NB4 (cell line): ENCODE measurements at regions not wholly inside any gene's neighbourhood (a gene's known extent, or its start where the extent isn't known, plus 50 kb on each side); places are given as distances from the start of the nearest gene placed in this dataset.

ENCODE experiments used
- CTCF ChIP-seq: IDR thresholded peaks from one replicate; pipeline ENCODE4 v1.5.1; 2012; ENCODE audit warnings: low read depth, low read length
- MAX ChIP-seq: IDR thresholded peaks from 2 replicates; pipeline ENCODE4 v1.6.1; 2011; ENCODE audit warnings: low read depth, low read length
- MYC ChIP-seq: IDR thresholded peaks from 2 replicates; pipeline ENCODE4 v1.6.1; 2011; ENCODE audit warnings: low read depth, low read length
- POLR2A ChIP-seq: IDR thresholded peaks from 2 replicates; pipeline ENCODE4 v1.6.1; 2011; ENCODE audit warnings: mild to moderate bottlenecking; ENCODE audit not compliant: insufficient read length; ENCODE audit errors: extremely low read depth

GRCh38 chr6:118386975-118387374 lies 161.1 kb upstream of the PLN start:
- TF ChIP-seq CTCF: no peak
- no peak for TF ChIP-seq POLR2A
- no peak for TF ChIP-seq MYC
- no peak for TF ChIP-seq MAX
